ENCODE measurements at regions not wholly inside any gene's neighbourhood (a gene's known extent, or its start where the extent isn't known, plus 50 kb on each side); places are given as distances from the start of the nearest gene placed in this dataset.
"Not testable (repeated sequence)": the region's sequence is repeated elsewhere in the genome, so short reads cannot be mapped to it uniquely, and the experiment has no call there.

DNA sequence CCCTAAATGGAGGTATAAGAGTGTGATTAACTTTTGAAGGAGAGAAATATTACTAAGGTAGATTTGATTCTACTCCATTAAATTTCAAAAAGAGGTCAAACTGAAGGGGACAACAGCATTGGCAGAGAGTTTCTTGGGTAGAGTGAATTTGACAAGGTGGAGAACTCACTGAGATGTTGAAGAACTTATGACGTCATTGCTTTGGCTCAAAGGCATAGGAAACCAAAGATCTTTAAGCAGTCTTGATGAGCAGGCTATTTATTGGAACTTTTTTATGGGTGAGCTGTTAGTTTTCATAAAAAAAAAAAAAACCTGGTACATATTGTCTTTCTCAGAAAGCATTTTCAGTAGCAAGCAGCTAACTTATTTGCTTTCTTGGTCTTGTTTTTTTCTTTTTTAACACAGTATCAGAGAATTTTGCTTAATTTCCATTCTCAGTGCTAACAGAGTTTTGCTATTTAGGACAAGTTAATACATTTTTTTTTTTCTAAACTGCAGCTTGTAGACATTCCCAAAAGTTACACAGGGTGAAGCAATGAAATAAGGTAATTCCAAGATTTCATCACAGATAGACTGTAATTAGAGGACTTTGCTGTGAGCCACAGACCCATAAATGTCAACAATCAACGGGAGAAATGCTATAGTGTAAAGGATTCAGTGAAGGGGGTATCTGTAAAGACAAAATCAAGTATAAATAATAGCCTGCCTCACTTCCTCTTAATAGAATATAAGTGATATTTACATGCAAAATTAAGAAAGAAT lies 412.2 kb upstream of the KLHL1 start:
- DNase-seq (ENCODE audit: low spot score in 2 of 2) = no peak
- Mint-ChIP-seq H3K9me3 (peaks cover 8% of the 10 kb centered on the region), H3K27me3 (no peaks in the 10 kb centered on the region), H3K36me3 (ENCODE audit: insufficient read depth) (no peaks in the 10 kb centered on the region), H3K4me1 (no peaks in the 10 kb centered on the region), H3K4me3 (no peak overlapping the region), H3K27ac (ENCODE audit: low read depth) (no peak overlapping the region)
- ATAC-seq (replicated peaks; ENCODE audit: extremely low read depth, poor library complexity, severe bottlenecking) = no peak

DNA sequence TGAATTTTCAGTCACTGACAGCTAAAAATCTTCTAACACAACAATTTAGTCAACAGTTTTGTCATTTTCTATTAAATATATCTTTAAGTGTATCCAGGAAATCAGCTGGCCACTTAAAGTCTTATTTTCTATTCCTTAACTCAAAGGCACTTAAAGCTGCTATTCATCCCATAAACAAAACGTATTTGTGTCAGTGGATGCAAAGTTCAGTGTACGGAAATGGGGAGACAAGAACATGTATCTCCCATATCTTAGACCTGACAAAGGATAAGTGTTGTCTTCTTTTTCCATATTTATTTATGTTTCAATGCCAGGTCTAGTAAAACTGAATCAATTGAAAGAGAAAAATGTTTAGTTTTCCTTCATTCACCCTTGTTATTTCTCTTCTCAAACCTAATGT lies 409.8 kb upstream of the KLHL1 start:
- ATAC-seq (replicated peaks; ENCODE audit: extremely low read depth, poor library complexity, severe bottlenecking) (no peak), DNase-seq (ENCODE audit: low spot score in 2 of 2) (no peak)
- Mint-ChIP-seq H3K36me3 (ENCODE audit: insufficient read depth) (no peaks in the 10 kb centered on the region), H3K9me3 (peaks cover 8% of the 10 kb centered on the region), H3K4me3 (no peak overlapping the region), H3K27ac (ENCODE audit: low read depth) (no peak overlapping the region), H3K27me3 (no peaks in the 10 kb centered on the region), H3K4me1 (no peaks in the 10 kb centered on the region)

DNA sequence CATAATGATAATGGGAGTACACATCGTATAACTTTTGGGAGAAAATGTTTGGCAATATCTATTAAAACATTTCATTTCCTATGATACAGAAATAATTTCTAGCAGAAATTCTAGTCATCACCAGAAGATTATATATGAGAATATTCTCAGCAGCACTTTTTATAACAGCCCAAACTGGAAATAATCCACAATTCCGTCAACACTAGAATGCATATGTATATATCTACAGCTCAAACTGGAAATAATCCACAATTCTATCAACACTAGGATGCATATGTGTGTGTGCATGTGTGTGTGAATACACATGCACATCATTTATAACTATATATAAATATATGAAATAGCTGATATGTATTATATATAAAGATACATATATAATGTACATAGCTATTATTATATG lies 408.0 kb upstream of the KLHL1 start:
- Mint-ChIP-seq H3K4me1 (no peaks in the 10 kb centered on the region), H3K9me3 (peaks cover 15% of the 10 kb centered on the region), H3K27me3 (no peaks in the 10 kb centered on the region), H3K4me3 (no peak overlapping the region), H3K36me3 (ENCODE audit: insufficient read depth) (no peaks in the 10 kb centered on the region), H3K27ac (ENCODE audit: low read depth) (no peak overlapping the region)
- ATAC-seq (replicated peaks; ENCODE audit: extremely low read depth, poor library complexity, severe bottlenecking) (no peak), DNase-seq (ENCODE audit: low spot score in 2 of 2) (no peak)

DNA sequence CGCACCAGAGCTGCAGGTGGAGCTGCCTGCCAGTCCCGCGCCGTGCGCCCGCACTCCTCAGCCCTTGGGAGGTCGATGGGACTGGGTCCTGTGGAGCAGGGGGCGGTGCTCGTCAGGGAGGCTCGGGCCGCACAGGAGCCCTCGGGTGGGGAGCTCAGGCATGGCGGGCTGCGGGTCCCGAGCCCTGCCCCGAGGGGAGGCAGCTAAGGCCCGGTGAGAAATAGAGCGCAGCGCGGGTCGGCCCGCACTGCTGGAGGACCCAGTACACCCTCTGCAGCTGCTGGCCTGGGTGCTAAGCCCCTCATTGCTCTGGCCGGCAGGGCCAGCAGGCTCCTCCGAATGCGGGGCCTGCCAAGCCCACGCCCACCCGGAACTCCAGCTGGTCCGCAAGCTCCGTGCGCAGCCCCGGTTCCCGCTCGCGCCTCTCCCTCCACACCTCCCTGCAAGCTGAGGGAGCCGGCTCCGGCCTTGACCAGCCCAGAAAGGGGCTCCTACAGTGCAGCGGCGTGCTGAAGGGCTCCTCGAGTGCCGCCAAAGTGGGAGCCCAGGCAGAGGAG lies 403.7 kb upstream of the KLHL1 start:
- H3K4me3 Mint-ChIP-seq; H3K36me3 Mint-ChIP-seq (ENCODE audit: insufficient read depth); H3K4me1 Mint-ChIP-seq; DNase-seq (ENCODE audit: low spot score in 2 of 2); H3K27me3 Mint-ChIP-seq; H3K27ac Mint-ChIP-seq (ENCODE audit: low read depth); ATAC-seq (replicated peaks; ENCODE audit: extremely low read depth, poor library complexity, severe bottlenecking): not testable (repeated sequence)
- H3K9me3 Mint-ChIP-seq = peaks cover 15% of the 10 kb centered on the region

DNA sequence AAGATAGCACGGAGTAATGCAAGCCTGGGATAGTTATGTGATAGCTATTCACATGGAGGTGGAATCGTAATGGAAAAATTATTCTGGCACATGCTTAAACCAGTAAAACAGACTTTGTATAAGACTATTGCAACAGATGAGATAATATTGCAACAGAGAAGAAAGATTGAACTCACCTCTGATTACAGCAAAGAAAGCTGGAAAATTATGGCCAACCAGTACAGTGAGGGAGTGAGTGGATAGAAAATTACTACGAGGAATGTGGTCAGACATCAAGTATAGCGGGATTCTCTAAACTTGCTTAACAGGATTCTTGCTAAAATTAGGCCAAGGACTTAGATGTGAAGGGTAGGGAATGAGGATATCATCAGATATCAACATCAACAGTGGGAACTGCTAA lies 397.6 kb upstream of the KLHL1 start:
- no peaks in the 10 kb centered on the region for H3K27me3 Mint-ChIP-seq
- no peak overlapping the region for H3K27ac Mint-ChIP-seq (ENCODE audit: low read depth)
- H3K4me1 Mint-ChIP-seq = no peaks in the 10 kb centered on the region
- ATAC-seq (replicated peaks; ENCODE audit: extremely low read depth, poor library complexity, severe bottlenecking) (no peak), DNase-seq (ENCODE audit: low spot score in 2 of 2) (no peak)
- H3K4me3 Mint-ChIP-seq = no peak overlapping the region
- peaks cover 16% of the 10 kb centered on the region for H3K9me3 Mint-ChIP-seq
- H3K36me3 Mint-ChIP-seq (ENCODE audit: insufficient read depth) = no peaks in the 10 kb centered on the region

DNA sequence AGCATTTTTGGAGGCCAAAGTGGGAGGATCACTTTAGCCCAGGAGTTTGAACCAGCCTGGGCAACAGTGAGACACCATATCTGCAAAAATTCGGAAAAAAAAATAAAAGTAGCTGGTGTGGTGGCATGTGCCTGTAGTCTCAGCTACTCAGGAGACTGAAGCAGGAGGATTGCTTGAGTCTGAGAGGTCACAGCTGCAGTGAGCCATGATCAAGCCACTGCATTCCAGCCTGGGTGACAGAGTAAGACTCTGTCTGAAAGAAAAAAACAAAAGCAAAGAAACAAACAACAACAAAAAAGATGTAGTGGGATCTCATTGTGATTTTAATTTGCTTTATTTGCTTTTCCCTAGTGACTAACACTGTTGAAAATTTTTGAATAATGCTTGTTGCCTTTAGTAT lies 394.7 kb upstream of the KLHL1 start:
- no peak overlapping the region for H3K4me3 Mint-ChIP-seq
- H3K4me1 Mint-ChIP-seq = no peaks in the 10 kb centered on the region
- H3K27ac Mint-ChIP-seq (ENCODE audit: low read depth) = no peak overlapping the region
- ATAC-seq (replicated peaks; ENCODE audit: extremely low read depth, poor library complexity, severe bottlenecking) (no peak), DNase-seq (ENCODE audit: low spot score in 2 of 2) (no peak)
- no peaks in the 10 kb centered on the region for H3K27me3 Mint-ChIP-seq
- no peaks in the 10 kb centered on the region for H3K36me3 Mint-ChIP-seq (ENCODE audit: insufficient read depth)
- H3K9me3 Mint-ChIP-seq = peaks cover 21% of the 10 kb centered on the region

DNA sequence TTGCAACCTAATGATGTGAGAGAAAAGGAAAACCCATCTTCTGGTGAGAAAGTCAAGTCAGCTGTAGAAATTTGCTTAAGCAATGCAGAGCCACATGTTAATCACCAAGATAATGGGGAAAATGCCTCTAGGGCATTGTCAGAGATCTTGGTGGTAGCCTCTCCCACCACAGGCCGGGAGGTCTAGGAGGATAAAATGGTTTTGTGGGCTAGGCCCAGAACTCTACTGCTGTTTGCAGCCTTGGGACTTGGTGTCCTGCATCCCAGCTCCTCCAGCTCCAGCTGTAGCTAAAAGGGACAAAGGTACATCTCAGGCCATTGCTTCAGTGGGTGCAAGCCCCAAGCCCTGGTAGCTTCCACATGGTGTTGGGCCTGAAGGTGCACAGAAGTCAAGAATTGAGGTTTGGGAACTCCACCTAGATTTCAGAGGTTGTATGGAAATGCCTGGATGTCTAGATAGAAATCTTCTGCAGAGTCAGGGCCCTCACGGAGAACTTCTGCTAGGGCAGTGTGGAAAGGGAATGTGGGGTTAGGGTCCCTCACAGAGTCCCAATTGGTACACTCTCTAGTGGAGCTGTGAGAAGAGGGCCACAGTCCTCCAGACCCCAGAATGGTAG lies 382.2 kb upstream of the KLHL1 start:
- Mint-ChIP-seq H3K36me3 (ENCODE audit: insufficient read depth) (no peaks in the 10 kb centered on the region), H3K4me3 (no peak overlapping the region), H3K27ac (ENCODE audit: low read depth) (no peak overlapping the region), H3K9me3 (peaks cover 36% of the 10 kb centered on the region), H3K27me3 (no peaks in the 10 kb centered on the region), H3K4me1 (no peaks in the 10 kb centered on the region)
- DNase-seq (ENCODE audit: low spot score in 2 of 2) = no peak
- ATAC-seq (replicated peaks; ENCODE audit: extremely low read depth, poor library complexity, severe bottlenecking) = no peak

DNA sequence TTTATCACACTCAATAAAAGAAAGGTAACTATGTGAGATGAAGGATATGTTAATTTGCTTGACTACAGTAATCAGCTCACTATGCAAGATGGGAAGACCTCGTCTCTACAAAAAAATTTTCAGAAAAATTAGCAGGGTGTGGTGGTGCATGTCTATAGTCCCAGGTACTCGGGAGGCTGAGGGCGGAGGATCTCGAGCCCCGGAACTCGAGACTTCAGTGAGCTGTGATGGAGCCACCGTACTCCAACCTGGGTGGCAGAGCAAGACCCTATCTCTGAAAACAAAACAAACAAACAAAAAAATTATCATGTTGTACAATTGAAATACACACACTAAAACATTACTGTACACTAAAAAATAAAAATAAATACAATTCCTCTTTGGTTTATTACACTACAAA lies 376.7 kb upstream of the KLHL1 start:
- H3K36me3 Mint-ChIP-seq (ENCODE audit: insufficient read depth) = no peaks in the 10 kb centered on the region
- H3K27me3 Mint-ChIP-seq = no peaks in the 10 kb centered on the region
- no peaks in the 10 kb centered on the region for H3K4me1 Mint-ChIP-seq
- H3K4me3 Mint-ChIP-seq = no peak overlapping the region
- DNase-seq (ENCODE audit: low spot score in 2 of 2) (no peak), ATAC-seq (replicated peaks; ENCODE audit: extremely low read depth, poor library complexity, severe bottlenecking) (no peak)
- H3K27ac Mint-ChIP-seq (ENCODE audit: low read depth) = no peak overlapping the region
- H3K9me3 Mint-ChIP-seq = peaks cover 16% of the 10 kb centered on the region

DNA sequence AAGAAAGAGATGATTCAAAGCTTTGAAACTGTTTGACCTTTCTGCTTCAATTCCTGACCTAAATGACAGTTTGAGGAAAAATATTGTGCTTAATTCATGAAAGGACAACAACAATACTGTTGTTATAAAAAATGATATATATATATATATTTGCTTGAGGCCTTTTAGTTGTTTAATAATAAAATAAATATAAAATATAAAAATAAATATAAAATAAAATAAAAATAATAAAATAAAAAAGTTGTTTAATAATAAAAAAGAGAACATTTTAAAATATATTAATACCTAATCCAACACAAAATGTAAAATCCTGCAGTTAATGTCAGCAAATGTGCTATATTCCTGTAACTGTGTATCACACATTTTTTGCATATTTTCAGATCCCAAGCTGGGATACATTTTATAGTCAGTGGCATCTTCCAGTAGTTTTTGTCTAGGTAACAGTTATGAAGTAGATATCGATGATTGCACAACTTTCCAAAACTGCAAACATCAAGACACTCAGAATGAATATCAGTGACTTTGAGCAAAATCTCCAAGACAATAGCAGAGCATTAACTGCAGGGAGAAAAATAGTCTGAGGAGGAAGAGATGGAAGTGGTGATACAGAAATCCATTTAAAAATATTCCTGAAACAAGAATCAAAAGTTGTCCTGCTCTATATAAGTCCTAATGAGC lies 375.5 kb upstream of the KLHL1 start:
- no peak for DNase-seq (ENCODE audit: low spot score in 2 of 2)
- ATAC-seq (replicated peaks; ENCODE audit: extremely low read depth, poor library complexity, severe bottlenecking) = no peak
- Mint-ChIP-seq H3K4me3 (no peak overlapping the region), H3K4me1 (no peaks in the 10 kb centered on the region), H3K27ac (ENCODE audit: low read depth) (no peak overlapping the region), H3K9me3 (peaks cover 11% of the 10 kb centered on the region), H3K27me3 (no peaks in the 10 kb centered on the region), H3K36me3 (ENCODE audit: insufficient read depth) (peaks cover under 1% of the 10 kb centered on the region)

DNA sequence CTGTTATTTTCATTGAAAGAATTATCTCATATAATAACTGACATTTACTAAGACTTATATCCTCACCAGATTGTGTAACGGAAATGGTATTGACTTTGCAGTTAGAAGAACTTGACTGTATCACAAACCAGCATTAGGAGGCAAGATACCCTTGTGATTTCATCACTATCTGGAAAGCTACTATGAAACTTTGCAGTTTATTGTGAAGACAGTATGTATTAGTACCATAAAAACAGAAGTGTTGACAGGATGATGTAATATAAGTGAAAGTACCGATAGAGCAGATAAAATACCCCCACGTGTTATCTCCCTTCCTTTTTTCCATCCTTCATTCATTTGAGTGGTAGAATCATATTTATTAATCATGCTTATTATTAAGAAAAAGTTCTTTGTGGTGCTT lies 365.7 kb upstream of the KLHL1 start:
- peaks cover 12% of the 10 kb centered on the region for H3K9me3 Mint-ChIP-seq
- H3K36me3 Mint-ChIP-seq (ENCODE audit: insufficient read depth) = peaks cover 2% of the 10 kb centered on the region
- no peak for ATAC-seq (replicated peaks; ENCODE audit: extremely low read depth, poor library complexity, severe bottlenecking)
- H3K4me1 Mint-ChIP-seq = no peaks in the 10 kb centered on the region
- no peak for DNase-seq (ENCODE audit: low spot score in 2 of 2)
- no peak overlapping the region for H3K4me3 Mint-ChIP-seq
- no peaks in the 10 kb centered on the region for H3K27me3 Mint-ChIP-seq
- no peak overlapping the region for H3K27ac Mint-ChIP-seq (ENCODE audit: low read depth)

DNA sequence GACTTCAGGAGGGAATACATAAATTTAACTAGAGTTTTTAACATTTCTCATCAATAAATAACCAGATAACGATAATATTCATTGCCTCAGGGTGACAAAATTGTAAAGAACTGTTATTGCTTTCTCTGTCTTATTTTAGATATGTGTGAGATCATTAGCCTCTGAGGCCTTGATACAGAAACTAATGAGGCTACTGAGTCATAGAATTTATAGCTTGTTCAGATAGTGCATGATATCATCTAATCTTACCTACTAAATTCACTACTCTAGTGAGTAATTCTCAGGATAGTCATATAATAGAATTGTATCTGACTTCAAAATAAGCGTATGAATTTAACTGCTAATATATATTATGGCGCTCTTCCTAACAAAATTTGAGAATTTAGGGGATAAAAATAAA lies 360.8 kb upstream of the KLHL1 start:
- Mint-ChIP-seq H3K9me3 (peaks cover 11% of the 10 kb centered on the region), H3K27me3 (no peaks in the 10 kb centered on the region), H3K4me1 (no peaks in the 10 kb centered on the region), H3K4me3 (no peak overlapping the region), H3K27ac (ENCODE audit: low read depth) (no peak overlapping the region), H3K36me3 (ENCODE audit: insufficient read depth) (no peaks in the 10 kb centered on the region)
- DNase-seq (ENCODE audit: low spot score in 2 of 2) (no peak), ATAC-seq (replicated peaks; ENCODE audit: extremely low read depth, poor library complexity, severe bottlenecking) (no peak)

DNA sequence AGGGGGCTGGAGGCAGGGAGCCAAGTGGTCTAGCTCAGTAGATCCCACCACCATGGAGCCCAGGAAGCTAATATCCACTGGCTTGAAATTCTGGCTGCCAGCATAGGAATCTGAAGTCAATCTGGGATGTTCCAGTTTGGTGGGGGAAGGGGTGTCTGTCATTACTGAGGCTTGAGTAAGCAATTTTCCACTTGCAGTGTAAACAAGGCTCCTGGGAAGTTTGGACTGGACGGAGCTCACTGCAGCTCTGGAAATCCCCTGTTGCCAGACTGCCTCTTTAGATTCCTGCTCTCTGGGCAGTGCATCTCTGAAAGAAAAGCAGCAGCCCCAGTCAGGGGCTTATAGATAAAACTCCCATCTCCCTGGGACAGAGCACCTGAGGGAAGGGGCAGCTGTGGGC lies 349.2 kb upstream of the KLHL1 start:
- Mint-ChIP-seq H3K4me3 (no peak overlapping the region), H3K27ac (ENCODE audit: low read depth) (no peak overlapping the region), H3K27me3 (no peaks in the 10 kb centered on the region), H3K36me3 (ENCODE audit: insufficient read depth) (no peaks in the 10 kb centered on the region), H3K4me1 (no peaks in the 10 kb centered on the region), H3K9me3 (peaks cover 45% of the 10 kb centered on the region)
- ATAC-seq (replicated peaks; ENCODE audit: extremely low read depth, poor library complexity, severe bottlenecking) (no peak), DNase-seq (ENCODE audit: low spot score in 2 of 2) (no peak)

DNA sequence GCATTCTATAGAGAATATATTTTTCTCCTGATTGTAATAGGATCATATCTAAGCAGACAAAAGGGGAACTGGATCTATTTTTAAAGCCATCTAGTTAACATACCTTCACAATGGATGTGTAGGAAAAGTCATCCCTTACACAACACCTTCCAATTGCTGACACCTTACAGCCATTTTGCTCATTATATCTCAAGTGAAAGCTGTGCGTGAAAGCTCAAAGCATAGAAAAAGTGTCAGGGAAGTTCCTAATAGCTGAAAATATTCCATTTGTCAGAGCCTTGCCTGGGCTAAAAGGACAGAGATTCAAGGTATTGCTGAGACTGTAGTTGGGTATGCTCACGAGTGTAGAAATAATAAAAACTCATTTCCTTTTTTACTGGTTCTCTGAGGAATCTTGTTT lies 340.6 kb upstream of the KLHL1 start:
- Mint-ChIP-seq H3K4me3 (no peak overlapping the region), H3K27me3 (no peaks in the 10 kb centered on the region), H3K9me3 (peaks cover 23% of the 10 kb centered on the region), H3K27ac (ENCODE audit: low read depth) (no peak overlapping the region), H3K4me1 (no peaks in the 10 kb centered on the region), H3K36me3 (ENCODE audit: insufficient read depth) (no peaks in the 10 kb centered on the region)
- DNase-seq (ENCODE audit: low spot score in 2 of 2) (no peak), ATAC-seq (replicated peaks; ENCODE audit: extremely low read depth, poor library complexity, severe bottlenecking) (no peak)

Measured in central memory CD8-positive, alpha-beta T cell (primary cell).